ENCODE measurements at regions not wholly inside any gene's neighbourhood (a gene's known extent, or its start where the extent isn't known, plus 50 kb on each side); places are given as distances from the start of the nearest gene placed in this dataset.
"Not testable (repeated sequence)": the region's sequence is repeated elsewhere in the genome, so short reads cannot be mapped to it uniquely, and the experiment has no call there.

- no peak for DNase-seq (ENCODE audit: low spot score)
- ATAC-seq = no peak
These were observed 107.4 kb upstream of the NAMPT start for GRCh38 chr7:106392144-106392543.

- DNase-seq (ENCODE audit: low spot score) (no peak), ATAC-seq (no peak)
These were observed 102.2 kb upstream of the NAMPT start for GRCh38 chr7:106386958-106387357.

GRCh38 chr7:106384373-106384772, 99.6 kb upstream of the NAMPT start:
- DNase-seq (ENCODE audit: low spot score) (no peak), ATAC-seq (no peak)

GRCh38 chr7:106382929-106383328, 98.1 kb upstream of the NAMPT start:
- no peak for DNase-seq (ENCODE audit: low spot score)
- ATAC-seq = no peak

- no peak for ATAC-seq
These were observed 97.3 kb upstream of the NAMPT start for GRCh38 chr7:106382129-106382528.

GRCh38 chr7:106381252-106381651, 96.5 kb upstream of the NAMPT start:
- DNase-seq (ENCODE audit: low spot score) (no peak), ATAC-seq (no peak)

More at GRCh38 chr7:106382129-106382528, 97.3 kb upstream of the NAMPT start:
- DNase-seq (ENCODE audit: low spot score) = no peak

GRCh38 chr7:106377847-106378361, 93.1 kb upstream of the NAMPT start:
- ATAC-seq (no peak), DNase-seq (ENCODE audit: low spot score) (no peak)

- no peak for DNase-seq (ENCODE audit: low spot score)
- ATAC-seq = no peak
These were observed 91.4 kb upstream of the NAMPT start for GRCh38 chr7:106376026-106376799.

GRCh38 chr7:106375499-106375898, 90.7 kb upstream of the NAMPT start:
- DNase-seq (ENCODE audit: low spot score) (no peak), ATAC-seq (no peak)

- DNase-seq (ENCODE audit: low spot score) (no peak), ATAC-seq (no peak)
These were observed 89.7 kb upstream of the NAMPT start for GRCh38 chr7:106374437-106374836.

GRCh38 chr7:106372595-106373318, 88.0 kb upstream of the NAMPT start:
- DNase-seq (ENCODE audit: low spot score) = no peak
- ATAC-seq = no peak

- no peak for ATAC-seq
- DNase-seq (ENCODE audit: low spot score) = no peak
These were observed 87.3 kb upstream of the NAMPT start for GRCh38 chr7:106372126-106372525.

- DNase-seq (ENCODE audit: low spot score) (peak; percentile 52), ATAC-seq (peak; percentile 55)
These were observed 86.8 kb upstream of the NAMPT start for GRCh38 chr7:106371629-106372028.

- ATAC-seq (no peak), DNase-seq (ENCODE audit: low spot score) (no peak)
These were observed 85.8 kb upstream of the NAMPT start for GRCh38 chr7:106370542-106370941.

GRCh38 chr7:106369816-106370215, 85.0 kb upstream of the NAMPT start:
- no peak for ATAC-seq
- no peak for DNase-seq (ENCODE audit: low spot score)

- ATAC-seq (no peak), DNase-seq (ENCODE audit: low spot score) (no peak)
These were observed 84.6 kb upstream of the NAMPT start for GRCh38 chr7:106369352-106369751.

- DNase-seq (ENCODE audit: low spot score) (no peak), ATAC-seq (no peak)
These were observed 82.9 kb upstream of the NAMPT start for GRCh38 chr7:106367664-106368063.

- DNase-seq (ENCODE audit: low spot score) = no peak
- peak; percentile 28 for ATAC-seq
These were observed 82.2 kb upstream of the NAMPT start for GRCh38 chr7:106367018-106367420.

- ATAC-seq (no peak), DNase-seq (ENCODE audit: low spot score) (no peak)
These were observed 80.6 kb upstream of the NAMPT start for GRCh38 chr7:106365252-106366005.

GRCh38 chr7:106362507-106362906, 77.7 kb upstream of the NAMPT start:
- DNase-seq (ENCODE audit: low spot score); ATAC-seq: not testable (repeated sequence)

GRCh38 chr7:106358103-106358663, 73.4 kb upstream of the NAMPT start:
- DNase-seq (ENCODE audit: low spot score) = no peak

More at GRCh38 chr7:106358103-106358663, 73.4 kb upstream of the NAMPT start:
- peak; percentile 37 for ATAC-seq
